HG03378 (cell line): ENCODE measurements at regions not wholly inside any gene's neighbourhood (a gene's known extent, or its start where the extent isn't known, plus 50 kb on each side); places are given as distances from the start of the nearest gene placed in this dataset.
"Not testable (repeated sequence)": the region's sequence is repeated elsewhere in the genome, so short reads cannot be mapped to it uniquely, and the experiment has no call there.

ENCODE experiments used
- ATAC-seq: cut with Tn5 transposase; IDR thresholded peaks from one replicate; pipeline ENCODE4 v1.9.1; 2021; ENCODE audit warnings: mild to moderate bottlenecking, moderate library complexity; ENCODE audit not compliant: unreplicated experiment

DNA sequence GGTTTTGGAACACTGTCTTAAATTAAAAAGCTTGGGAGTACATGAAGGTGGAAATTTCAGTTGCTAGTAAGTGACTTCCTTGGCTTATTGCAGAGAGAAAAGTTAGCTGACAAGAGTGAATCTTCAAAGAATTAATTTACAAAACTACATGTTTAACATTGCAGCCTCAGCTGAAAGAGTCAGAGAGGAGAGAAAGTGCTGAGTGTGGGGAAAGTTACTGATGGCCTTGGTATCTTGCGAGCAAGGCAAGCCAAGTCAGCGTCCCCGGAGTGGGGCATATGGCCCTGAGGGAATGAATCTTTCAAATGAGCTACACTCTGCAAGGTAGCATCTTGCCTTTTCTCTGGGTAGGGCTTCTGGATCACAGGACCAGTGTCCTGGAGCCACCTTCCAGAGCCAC, 131.3 kb downstream of the LPIN1 start:
- no peak for ATAC-seq

DNA sequence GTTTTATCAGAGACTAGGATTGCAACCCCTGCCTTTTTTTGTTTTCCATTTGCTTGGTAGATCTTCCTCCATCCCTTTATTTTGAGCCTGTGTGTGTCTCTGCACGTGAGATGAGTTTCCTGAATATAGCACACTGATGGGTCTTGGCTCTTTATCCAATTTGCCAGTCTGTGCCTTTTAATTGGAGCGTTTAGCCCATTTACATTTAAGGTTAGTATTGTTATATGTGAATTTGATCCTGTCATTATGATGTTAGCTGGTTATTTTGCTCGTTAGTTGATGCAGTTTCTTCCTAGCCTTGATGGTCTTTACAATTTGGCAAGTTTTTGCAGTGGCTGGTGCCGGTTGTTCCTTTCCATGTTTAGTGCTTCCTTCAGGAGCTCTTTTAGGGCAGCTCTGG, 138.8 kb downstream of the LPIN1 start:
- not testable (repeated sequence) for ATAC-seq

DNA sequence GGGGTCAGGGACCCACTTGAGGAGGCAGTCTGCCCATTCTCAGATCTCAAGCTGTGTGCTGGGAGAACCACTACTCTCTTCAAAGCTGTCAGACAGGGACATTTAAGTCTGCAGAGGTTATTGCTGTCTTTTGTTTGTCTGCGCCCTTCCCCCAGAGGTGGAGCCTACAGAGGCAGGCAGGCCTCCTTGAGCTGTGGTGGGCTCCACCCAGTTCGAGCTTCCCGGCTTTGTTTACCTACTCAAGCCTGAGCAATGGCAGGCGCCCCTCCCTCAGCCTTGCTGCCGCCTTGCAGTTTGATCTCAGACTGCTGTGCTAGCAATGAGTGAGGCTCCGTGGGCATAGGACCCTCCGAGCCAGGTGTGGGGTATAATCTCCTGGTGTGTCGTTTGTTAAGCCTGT, 140.5 kb downstream of the LPIN1 start:
- ATAC-seq: not testable (repeated sequence)

DNA sequence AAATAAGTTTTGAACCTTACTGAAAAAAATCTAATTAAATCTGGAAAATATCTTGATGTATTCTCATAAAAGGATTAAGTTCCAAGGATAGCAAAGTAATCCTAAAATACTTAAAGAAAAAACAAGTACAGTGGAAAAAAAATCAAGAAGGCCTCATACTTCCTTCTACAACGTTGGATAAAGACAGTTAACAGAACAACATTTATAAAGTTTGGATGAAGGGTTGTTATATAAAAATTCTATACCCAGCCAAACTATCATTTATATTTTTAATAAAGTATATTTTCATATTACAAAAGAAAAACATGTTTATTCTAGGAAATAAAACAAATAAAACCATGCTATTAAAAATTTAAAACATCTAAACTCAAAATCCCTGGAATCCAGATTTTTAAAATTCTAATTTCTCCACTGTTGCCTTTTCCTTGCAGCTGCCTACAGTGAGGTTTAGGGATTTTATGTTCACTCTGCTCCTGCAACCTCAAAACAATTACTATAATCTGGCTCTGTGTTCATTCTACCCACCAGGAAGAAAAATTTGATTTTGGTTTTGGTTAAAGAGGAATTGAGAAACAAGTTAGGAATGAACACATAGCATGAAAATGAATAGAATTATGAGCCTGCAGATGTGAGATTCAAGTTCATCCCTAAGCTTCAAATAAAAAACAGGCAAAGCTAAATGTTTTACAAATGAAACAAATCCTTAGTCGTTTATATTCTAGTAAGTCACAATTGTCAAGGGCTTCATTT, 142.8 kb downstream of the LPIN1 start:
- ATAC-seq: no peak

DNA sequence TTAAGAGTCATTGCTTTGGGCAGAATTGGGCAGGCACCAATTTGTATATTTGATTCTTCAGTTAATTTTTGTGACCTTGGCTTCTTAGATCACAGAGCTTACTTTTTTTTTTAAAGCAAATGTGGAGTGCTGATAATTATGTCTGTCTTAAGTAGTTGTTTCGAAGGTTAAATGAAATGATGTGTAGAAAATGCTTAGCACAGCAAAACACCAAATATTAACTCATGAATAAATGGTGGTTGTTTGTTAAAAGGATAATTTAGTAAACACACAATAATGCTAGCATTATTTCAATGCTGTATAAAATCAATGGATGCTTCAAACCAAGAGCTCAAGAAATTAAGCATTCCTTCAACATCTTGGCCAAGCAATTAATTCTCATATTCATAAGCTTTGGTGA, 143.4 kb downstream of the LPIN1 start:
- ATAC-seq: no peak

DNA sequence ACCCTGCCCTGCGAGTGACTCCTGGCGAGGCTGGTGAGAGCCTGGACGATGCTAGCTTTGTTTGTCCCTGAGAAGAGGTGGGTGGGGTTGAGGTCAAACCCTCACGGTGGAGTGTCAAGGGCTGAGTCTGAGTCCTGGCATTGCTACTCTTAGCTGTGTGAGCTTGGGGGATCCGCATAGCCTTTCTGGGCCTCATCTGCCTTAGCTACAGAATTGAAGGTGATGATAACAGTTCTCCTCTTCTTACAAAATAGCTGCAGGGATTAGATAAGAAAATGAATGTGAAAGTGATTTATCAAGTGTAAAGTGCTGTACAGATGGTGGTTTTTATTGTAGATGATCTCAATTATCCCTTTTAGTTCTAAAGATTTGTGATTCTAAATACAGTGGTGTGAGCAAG, 144.6 kb downstream of the LPIN1 start:
- ATAC-seq: no peak

DNA sequence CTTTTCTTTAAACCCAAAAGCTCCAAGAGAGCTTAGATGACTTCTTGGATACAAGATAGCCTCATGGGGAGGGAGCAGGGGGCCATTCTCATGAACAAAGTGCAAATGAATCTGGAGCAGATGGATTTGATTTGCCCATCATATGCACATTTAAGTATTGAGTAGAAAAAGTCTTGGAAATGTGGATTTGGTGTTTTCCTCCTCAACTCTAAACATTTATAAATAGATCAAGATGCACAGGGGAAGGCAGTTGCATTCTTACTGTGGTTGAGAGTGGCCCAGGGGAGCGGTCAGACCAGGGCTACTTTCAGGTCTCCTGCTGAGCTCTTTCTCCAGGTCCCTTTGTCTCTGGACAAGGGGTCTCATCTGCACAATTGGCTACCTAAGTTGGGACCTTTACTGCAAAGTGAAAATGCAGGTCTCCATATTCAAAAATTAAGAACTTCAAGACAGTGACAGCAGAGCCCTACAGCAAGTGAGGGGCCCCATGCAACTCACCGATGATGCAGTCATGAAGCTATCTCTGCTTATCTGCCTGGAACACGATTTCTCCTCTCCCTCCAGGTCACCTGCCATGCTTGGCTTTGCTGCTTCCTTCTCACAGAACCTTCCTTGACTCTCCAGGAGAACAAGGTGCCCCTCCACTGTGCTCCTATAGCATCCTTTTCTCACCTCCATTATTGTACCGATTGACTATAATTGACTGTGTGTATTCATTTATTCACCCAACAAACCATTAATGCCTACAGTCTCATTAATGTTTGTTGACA, 145.4 kb downstream of the LPIN1 start:
- no peak for ATAC-seq

DNA sequence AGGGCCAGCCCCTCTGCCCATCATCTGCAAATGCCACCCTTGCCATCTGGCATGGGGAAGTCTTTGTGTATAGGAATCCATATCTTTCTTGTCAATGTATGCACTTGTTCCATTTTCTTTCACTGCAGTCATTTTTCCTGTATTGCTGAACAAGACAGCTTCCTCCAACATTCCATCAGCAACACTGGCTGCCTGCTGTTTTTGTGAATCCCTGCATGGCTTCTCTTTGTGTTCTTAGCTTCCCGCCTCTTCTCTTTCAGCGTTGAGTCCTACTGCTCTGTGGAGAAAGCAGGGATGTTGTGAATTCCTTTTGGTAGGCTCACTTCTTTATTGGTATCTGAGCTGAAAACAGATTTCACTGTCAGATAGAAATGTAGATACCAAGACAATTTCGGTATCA, 150.0 kb downstream of the LPIN1 start:
- no peak for ATAC-seq

DNA sequence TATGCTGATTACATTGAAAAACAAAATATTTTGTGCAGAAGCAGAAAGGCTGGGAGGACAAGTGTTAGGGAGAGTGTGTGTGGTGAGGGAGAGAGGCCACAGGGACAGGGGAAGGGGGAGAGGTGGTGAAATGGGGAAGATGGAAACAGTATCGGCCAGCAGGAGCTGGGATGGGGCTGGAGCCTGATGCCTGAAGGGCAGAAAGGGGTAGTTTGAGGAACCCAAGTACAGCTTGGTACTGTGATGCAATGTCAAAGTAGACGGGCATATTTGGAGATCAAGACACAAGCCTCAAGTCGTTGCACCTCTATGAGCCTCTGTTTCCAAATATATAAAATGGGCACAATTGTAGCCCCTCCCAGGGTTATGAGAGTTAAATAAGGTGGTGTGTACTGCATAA, 152.1 kb downstream of the LPIN1 start:
- ATAC-seq: no peak

DNA sequence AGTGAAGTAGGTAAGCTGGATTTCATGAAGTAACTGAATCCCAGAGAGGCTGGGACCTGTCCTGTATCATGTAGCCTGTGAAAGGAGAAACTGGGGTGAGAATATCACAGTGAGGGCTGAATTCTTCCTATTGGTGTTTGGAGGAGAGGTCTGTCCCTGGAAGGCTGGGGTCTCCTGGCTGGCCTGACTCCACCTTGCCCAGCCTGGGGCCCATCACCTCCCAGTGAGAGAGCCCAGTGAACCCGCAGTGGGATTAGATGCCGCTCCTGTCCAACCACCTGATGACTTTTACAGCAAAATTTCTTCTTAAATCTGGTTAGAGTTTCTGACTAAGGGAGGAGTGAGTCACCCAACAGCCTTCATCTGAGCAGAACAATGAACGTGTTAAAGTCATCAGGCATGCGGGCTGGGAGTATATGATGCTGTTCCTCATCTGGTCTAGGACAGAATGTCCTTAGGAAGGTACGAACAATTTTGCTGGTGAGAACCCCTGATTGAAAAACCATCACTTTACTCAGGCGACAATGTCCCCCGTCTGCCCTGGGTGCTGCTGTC, 152.9 kb downstream of the LPIN1 start:
- ATAC-seq: no peak

DNA sequence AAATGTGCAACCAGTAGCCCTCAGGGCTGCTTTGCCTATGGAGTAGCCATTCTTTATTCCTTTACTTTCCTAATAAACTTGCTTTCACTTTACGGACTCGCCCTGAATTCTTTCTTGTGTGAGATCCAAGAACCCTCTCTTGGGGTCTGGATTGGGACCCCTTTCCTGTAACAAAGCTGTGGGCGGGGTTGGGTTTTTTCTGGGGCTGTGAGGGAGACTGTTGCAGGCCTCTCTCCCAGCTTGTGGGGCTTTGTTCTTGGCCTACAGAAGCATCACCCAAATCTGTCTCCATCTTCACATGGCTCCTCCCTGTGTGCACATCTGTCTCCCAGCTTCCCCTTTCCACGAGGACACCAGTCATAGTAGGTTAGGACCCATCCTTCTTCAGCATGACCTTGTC, 154.5 kb downstream of the LPIN1 start:
- ATAC-seq: not testable (repeated sequence)

DNA sequence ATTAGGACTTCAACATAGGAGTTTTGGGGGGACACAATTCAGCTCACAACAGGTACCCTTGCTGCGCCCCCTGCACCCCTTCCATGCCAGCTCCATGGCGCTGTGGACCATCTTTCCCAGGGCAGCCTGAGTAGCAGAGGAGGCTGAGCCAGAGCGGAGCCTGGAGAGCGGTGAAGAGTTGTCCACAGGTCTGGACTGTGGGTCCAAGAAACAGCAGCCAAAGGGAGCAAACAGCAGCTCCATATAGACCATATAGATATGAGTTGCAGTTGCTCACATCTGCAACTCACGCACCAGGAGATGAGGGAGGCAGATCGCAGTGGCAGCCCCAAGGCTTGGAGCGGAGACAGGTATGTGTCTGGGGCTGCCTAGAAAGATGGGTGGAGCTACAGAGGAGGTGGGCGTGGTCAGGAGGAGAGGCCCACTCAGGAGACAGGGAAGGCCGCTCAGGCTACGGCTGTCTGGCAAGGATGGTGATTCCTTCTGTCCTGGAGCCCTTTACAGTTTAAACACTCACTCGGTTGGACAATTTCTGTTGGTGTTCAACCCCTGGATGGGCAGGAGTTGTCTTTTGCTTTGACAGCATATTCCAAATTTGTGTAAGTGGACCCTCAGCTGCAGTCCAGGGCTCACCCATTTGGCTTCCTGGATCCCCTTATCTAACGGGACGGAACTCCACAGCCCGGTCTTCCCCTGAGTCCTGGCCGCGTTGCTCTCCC, 155.1 kb downstream of the LPIN1 start:
- ATAC-seq: no peak

DNA sequence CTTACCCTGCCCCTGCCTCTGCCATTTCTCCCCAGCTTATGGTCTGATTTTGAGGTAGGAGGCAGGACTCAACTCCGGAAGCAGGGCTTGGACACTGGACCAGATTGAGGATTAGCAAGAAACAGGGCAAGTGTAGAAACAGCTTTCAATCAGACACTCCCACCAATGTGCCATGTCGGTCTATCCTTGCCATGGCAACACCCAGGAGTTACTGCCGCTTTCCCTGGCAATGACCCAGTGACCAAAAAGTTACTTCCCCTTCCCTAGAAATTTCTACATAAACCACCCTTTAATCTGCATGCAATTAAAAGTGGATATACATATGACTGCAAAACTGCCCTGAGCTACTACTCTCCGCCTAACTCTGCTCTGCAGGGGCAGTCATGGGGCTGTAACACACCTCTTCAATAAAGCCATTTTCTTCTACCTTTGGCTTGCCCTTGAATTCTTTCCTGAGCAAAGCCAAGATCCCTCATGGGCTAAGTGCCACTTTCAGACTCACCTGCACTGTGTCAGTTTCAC, 156.7 kb downstream of the LPIN1 start:
- ATAC-seq: no peak

DNA sequence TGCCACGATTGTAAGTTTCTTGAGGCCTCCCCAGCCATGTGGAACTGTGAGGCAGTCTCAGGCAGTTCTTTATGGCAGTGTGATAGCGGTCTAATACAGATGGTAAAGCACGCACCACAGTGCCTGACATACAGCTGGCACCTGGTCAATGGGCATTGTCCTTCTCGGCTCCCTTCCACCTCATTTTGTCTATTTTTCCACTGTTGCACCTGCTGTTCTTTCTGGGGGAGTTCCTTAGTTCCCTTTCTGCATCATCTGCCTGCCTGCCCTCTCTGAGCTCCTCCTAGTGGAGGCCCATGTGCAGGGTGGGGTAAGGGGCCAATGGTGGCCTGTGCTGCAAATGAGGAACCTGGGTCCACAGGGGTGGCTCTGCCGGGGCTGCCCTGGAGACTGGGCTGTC, 157.6 kb downstream of the LPIN1 start:
- ATAC-seq: peak; percentile 71

DNA sequence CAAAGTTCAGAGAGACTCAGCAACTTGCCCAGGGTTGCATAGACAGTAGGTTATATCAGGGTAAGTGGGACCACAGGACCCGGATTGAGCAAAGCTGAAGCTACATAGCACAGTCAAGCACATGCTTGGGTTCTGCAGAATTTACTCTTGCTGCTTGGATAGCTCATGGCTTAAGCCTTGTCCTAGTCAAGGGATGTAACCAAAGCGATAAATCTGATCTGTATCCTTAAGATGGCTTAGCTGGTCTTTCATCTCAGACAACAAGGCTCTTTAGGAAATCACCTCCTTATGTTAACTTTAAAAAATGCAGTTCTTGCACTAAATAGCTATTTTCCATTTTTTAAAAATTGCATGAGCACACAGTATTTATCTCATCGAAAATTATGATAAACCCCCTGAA, 158.5 kb downstream of the LPIN1 start:
- no peak for ATAC-seq

DNA sequence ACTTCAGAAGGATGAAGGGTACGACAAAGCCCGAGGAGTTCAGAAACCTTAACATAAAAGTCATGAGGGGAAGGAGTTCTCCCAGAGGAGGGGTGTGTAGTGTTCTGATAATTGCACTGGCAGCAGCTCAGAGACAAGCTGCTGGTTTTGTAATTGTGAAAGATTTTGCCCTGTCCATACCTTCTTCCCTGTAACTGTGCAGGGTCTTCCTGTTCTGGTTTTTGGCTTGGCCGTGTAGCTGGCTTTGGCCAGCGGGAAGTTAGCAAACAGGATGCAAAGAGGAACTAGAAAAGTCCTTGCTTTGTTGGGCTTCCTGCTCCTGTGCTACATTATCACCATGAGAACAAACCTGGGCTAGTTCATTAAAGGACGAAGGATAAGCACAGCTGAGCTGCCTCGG, 160.8 kb downstream of the LPIN1 start:
- no peak for ATAC-seq

DNA sequence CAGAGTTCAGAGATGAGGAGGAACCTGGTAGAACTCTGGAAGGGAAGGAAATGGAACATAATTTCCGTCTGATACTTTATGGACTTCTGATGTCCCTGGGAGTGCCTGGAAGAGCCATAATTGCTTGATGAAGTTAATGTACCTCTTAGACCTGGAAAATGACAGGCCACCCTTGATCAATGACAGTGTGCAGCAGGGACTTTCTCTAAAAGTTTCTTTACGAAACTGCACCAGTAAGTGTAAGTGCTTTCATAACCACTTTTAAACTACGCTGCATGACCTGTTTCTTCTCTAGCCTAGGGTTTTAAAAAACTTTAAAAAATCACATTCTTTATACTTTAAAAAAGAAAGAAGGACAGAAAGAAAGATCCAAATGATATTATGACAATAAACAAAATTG, 164.5 kb downstream of the LPIN1 start:
- no peak for ATAC-seq

DNA sequence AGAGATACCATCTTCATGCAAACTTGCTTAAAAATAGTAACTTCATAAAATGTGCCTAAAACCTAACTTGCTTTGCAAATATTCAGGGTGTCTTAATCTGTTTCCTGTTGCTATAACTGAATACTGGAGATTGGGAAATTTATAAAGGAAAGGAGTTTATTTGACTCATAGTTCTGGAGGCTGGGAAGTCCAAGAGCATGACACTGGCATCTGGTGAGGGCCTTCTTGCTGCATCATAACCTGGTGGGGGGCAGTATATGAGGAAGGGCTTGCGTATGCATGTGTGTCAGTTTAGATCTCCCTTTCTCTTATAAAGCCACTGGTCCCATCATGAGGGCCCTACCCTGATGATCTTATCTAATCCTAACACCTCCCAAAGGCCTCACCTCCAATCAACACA, 166.5 kb downstream of the LPIN1 start:
- ATAC-seq: no peak

DNA sequence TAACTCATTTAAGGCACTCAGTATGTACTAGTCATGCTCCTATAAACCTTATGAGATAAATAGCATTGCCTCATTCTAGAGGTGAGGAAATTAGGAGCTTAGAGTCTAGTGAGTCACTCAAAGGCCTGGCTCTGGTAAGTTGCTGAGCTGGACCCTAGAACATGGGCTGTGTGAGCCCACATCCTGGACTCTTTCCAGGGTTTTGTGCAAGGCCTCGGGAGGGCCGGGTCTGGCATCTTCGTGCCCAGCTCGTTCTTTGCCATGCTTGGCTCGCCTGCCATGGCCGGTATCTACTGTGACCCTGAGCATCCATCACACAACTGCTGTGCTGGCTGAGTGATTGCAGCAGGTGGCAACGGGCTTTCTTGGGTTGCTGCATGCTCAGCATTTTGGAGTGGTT, 168.0 kb downstream of the LPIN1 start:
- ATAC-seq: no peak

DNA sequence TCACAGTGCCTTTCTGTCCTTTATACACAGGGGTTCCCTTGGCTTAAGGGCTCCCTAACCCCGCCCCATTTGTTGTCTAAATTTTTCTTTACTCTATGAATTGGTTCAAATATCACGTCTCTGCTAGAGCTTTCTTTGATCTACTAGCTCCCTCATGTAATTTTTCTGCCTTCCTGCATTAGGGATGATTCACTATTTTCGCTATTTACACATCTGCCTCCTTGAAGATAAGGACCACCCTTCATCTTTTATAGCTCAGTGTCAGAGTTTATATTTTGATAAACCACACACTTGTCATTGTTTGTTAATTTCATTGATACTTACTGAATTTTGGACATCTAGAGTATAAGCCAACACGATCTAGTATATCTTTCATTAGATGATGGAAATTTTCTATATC, 169.2 kb downstream of the LPIN1 start:
- ATAC-seq: no peak

DNA sequence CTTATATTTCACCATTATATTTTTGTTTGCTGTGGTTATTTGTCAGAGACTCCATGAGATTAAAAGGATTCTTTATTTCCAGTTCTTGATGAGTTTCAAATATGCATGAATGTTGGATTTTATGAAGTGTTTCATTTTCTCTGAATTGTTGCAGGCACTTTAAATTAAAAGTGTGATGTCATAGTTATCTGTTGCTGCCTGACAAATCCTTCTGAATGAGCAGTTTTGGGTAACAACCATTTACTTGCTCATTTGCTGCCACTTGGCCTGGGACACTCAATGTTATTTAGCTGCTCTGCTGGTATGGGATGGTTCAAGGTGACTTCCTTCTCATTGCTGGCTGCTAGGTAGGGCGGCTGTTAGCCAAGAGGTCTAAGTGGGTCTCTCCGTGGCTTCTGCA, 173.5 kb downstream of the LPIN1 start:
- no peak for ATAC-seq
